Pulmonary artery endothelial cell (primary cell): ENCODE measurements at regions not wholly inside any gene's neighbourhood (a gene's known extent, or its start where the extent isn't known, plus 50 kb on each side); places are given as distances from the start of the nearest gene placed in this dataset.
A peak's percentile ranks its signal among the peaks of the same experiment; 100 is the strongest.
"Not testable (repeated sequence)": the region's sequence is repeated elsewhere in the genome, so short reads cannot be mapped to it uniquely, and the experiment has no call there.

ENCODE experiments used
- DNase-seq: peaks from one replicate; pipeline ENCODE4 v3.0.0-alpha.2; 2011; ENCODE audit warnings: low read depth, low spot score

DNA sequence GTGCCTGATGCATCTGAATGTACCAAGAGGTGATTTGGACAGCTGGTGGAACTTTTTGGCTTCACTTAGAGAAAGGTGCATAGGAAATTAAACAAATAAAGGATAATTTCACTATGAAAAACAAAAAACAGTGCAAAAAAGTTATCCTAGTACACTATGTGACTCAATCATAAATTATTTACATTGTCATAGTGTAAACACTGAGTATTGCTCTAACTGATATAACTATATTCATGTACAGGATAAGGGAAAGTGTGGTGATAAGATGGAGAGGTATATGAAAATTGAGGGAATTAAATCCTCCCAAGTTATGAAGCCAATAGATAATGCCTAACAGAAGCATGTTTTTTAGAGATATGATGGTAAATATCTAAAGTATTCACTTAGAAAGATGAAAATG lies 50.2 kb upstream of the CPNE4 start:
- DNase-seq: no peak

DNA sequence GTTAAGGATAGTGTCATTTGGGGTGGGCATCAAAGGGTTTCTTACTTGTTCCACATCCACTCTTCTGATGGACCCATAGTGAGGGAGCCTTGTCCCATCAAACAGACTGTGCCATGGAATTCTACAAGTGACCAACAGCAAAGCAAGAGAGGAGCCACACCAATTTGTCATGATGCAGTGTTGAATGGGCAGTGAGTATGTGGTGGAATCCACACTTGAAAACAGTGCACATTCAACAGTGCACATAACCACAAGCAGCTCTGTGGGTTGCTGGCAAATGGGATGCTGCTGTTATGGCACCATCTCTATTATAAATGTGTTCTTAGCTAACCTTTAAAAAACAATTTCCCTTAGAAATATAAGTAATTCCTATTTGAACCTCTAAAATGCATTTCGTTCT lies 52.5 kb upstream of the CPNE4 start:
- no peak for DNase-seq

DNA sequence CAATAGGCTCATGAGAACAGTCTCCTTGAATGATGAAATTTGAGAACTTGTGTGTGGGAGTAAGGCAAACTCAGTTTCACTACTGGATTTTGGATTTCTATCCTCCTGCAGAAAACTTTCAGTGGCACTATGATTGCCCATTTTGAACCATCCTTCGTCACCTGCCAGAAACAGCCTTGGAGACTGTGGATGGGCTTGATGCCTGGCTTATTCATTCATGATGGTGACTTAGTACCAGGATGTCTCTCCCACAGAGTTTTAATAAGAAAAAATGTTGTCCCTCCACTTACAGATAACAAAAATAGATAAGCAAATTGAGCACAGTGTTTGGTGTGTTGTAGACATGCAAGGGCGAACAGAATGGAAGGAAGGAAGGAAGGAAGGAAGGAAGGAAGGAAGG lies 53.5 kb upstream of the CPNE4 start:
- no peak for DNase-seq

DNA sequence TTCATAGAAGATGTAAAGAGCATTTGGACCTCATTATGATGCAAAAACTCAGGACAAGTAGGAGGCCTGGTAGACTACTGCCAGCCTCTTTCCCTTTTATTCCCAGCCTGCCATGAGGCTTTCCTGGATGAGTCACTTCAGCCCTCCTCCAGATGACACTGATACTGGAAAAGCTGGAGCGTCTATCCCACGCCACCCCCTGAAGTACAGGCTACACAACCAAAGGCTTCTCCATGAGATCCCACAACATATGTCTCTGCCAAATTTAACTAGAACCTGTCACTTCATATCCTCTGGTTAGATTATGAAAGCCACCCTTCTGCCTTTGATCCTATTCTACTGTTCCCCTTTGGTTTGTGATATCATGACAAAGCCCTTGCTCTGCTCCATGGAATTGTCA lies 56.1 kb upstream of the CPNE4 start:
- no peak for DNase-seq

DNA sequence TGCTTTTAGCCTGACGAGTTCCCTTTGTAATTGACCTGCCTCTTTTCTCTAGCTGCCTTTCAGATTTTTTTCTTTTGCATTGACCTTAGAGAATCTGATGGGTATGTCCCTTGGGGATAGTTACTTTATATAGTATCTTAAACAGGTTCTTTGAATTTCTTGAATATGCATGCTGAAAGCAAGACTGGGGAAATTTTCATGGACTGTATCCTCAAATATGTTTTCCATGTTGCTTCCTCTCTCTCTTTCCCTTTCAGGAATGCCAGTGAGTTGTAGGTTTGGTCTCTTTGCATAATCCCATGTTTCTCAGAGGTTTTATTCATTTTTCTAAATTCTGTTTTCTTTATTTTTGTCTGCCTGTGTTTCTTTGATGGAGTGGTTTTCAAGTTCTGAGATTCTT lies 81.8 kb upstream of the CPNE4 start:
- DNase-seq: no peak

DNA sequence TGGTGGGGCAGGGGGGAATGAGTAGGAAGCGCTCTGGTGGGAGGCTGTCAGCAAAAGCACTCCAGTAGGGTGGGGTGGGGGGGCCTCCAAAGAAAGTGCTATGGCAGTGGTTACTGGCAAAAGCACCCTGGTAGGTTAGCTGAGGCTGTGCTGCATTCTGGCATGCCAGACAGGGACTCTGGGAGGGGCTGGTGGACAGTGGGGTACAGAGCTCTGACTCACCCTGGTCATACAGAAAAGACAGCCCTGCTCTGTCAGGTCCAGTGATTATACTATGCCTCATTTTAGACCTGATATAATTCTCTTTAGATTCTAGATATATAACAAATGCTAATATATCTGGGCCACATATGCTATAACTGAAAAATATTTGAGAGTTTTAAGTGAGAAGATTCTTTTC lies 82.8 kb upstream of the CPNE4 start:
- no peak for DNase-seq

DNA sequence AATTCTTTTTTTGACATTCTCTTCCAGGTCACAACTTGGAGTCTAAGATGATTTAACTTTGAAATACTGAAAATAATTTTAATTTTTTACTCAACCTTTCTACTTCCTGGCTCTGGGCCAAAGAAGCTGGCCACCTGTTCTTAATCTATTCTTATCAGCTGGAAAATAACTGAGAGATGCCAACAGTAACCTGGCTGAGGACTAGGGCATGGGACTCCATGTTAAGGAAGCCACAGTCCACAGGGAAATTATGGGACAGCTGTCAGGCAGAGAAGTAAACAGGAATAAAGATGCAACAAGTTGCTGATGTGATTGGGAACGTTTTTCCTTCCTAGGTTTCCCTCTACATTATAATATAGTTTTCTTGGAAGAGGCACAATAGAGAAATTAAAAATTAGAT lies 84.7 kb upstream of the CPNE4 start:
- no peak for DNase-seq

DNA sequence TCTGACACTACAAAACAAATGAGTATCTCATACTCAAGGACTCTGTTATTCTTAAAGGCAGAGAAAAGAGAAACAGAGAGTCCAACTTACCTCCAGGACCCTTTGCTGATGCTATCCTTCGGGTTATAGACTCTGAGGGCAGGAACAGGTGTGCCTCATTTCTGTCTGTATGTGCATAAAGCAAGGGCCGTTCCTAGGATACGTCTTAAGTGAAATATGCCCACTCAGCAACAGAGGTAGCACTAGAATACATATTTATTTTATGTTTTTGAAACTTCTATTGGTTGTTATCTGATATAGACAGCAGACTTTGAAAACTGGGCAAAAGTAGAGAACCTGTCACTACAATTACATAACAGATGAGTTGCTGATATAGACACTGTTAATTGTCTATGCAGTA lies 89.3 kb upstream of the CPNE4 start:
- no peak for DNase-seq

DNA sequence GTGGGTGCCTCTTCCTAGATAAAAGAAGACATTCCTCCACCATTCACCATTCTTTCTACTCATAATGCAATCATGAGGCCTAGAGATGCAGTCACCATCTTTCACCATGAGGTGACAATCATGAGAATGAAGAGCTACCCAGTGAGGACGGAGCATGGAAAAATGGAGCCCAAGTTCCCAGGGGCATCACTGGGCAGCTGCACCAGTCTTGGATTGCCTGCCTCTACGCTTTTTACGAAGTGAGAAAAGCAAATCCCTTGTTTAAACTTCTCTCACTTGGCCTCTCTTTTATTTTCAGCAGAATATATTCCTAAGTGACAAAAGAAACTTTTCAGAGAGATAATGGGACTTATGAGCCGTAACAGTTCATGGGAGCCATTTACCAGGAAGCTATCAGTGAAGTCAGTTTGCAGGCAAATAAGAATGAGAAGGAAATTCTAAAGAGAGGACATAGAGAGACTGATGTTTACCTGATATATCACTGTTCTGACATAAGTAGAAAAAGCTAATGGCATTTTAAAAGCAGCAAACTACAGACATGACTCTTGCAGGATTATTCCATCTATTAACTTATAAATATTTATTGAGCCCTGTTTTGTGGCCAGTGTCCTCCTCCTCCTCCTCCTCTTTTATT lies 90.0 kb upstream of the CPNE4 start:
- no peak for DNase-seq

DNA sequence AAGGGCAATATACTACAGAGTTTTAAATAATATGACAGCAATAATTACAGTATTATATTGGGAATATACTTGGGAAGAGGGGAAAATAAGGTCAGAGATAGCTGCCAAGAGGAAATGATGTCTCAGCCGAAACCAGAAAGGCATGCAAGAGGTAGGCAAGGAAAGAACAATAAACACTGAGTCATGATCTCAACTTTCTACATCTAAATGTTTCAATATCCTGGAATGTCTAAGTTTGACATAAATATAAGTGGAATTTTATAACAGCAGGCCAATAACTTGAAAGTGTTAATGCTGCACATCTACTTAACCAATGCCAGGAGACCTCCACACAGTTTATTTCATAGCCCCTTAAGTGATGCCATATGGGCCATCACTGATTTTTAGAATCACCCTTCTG lies 99.8 kb upstream of the CPNE4 start:
- peak; percentile 90 for DNase-seq

DNA sequence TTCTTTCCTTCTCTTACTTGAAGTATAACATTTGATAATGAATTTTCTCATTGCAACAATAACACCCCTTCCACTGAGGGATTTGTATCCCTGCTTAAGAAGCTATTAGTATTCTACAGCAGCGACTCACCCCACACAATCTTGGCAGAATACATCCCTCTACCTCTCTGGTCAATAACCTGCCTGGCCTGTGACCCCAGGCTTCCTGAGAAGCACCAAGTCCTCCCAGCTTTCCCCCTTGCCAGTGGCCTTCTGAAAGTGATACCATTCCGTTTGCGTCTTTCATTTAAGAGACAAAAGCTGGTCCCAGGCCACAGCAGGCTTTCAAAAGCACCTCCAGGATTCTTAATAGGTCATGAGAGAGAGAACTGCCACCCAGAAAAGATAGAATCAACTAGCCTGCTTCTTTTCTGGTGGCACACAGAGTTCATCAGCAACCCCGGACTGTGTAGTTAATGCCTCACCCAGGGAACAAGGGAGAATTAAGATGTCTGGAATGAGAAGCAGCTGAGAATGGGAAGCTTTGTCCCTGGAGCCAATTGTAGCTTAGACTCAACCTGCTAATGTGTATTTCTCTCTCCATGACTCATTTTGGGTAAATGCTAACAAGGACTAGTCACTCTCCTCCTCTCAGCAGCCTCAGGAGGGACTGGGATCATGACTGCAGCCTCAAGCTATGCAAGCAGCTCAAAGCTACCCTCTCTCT lies 101.0 kb upstream of the CPNE4 start:
- DNase-seq: peak; percentile 59

DNA sequence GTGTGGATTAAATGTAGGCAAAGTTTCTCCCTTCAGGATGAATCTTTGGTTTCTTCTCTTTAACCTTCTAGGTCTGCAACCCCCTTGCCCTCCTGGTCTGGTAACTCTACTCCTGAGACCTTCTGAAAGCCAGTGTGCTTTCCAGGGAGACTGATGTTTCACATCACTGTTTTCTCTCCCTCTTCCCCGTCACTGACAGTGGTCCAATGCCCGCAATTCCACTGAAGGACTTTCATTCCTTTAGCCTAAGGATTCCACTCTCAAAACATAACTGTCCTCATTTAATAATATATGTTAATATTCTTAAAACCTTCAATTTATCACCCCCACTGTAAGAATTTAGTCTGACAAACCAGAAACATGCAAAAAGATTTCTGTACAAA lies 101.5 kb upstream of the CPNE4 start:
- DNase-seq: no peak

DNA sequence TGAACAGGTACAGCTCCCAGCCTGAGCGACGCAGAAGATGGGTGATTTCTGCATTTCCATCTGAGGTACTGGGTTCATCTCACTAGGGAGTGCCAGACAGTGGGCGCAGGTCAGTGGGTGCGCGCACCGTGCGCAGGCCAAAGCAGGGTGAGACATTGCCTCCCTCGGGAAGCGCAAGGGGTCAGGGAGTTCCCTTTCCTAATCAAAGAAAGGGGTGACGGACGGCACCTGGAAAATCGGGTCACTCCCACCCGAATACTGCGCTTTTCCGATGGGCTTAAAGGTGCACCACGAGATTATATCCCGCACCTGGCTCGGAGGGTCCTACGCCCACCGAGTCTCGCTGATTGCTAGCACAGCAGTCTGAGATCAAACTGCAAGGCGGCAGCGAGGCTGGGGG lies 102.1 kb upstream of the CPNE4 start:
- not testable (repeated sequence) for DNase-seq

DNA sequence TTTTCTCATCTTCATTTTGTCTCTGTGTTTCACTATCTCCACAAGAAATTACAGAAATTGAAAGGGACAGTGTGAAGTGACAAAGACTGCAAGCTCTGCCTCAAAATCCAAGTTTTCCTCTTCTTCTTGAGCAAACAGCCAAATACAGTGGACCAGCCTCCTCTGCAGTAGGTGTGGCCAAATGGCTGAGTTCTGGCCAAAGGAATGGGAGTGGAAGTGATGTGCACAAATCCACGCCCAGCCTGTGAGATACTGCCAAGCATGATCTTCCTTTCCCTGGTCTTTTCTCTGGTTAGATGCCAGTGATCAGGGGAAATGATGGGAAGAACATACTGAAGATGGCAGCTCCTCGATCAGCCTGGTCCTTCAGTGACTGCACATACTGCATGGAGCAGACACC lies 111.0 kb upstream of the CPNE4 start:
- no peak for DNase-seq

DNA sequence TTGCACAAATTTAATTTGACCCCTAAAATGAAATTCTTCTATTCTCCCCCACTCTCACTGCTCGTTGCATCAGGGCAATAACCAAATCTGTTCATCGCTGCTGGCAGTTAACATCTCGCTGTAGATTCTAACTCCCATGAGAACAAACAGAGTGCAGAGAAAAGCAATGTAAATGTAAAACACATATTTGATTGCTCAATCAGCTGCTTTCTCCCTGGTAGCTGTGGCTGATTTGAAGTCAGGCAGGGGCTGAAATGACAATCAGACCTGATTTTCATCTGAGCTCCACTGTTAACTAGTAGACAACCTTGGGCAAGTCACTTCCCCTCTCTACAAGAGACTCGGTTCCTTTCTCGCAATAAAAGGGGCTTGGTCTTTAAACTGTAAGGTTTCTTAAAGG lies 119.8 kb upstream of the CPNE4 start:
- DNase-seq: no peak

DNA sequence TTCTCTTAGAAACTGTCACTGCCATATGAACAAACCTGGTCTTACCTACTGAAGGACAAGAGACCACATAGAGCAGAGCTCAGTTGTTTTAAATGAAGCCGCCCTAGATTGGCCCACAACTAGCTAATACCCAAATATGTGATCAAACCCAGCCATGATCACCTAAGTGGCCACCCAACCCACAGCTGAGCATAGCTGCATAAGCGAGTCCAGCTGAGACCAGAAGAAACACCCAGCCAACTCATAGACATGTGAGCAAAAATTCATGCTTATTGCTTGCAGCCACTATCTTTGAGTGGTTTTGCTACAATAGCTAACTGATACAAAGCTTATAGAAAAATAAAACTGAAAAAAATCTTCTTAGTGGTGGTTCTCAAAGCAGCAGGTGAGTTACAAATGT lies 124.3 kb upstream of the CPNE4 start:
- DNase-seq: no peak

DNA sequence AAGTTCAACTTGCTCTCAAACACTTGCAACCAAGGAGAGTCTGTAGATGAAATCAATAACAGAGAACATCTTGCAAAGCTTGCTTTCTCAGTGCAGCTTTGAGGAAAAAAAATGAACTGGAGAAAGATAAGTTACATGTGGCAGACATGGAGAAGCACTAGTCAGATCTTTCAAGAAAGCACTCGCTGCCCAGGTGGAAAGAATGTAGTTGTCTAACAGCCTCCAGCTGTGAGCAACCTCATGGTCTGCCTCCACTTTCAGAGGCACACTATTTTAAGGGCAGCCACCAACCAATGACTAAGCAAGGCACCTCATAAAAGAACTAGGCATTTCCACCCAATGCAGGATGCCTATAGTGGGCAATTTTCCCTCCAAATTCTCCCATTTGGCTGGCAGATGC lies 125.4 kb upstream of the CPNE4 start:
- DNase-seq: no peak

DNA sequence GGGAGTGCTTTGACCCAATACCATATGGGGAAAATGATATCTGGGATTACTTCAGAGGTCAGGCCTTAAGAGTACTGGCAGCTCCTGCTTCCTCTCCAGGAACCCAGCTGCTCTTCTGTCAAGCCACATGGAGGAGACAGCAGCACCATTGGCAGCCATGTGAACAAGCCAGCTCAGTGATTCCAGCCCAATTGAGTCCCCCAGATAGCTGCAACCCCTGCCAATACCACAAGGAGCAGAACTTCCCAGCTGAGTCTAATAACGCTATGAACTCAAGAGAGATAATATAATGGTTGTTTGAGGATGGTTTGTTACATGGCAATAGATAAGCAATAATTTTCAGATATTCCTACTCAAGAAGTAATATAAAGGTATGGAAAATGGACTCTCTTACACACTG lies 126.8 kb upstream of the CPNE4 start:
- DNase-seq: no peak

DNA sequence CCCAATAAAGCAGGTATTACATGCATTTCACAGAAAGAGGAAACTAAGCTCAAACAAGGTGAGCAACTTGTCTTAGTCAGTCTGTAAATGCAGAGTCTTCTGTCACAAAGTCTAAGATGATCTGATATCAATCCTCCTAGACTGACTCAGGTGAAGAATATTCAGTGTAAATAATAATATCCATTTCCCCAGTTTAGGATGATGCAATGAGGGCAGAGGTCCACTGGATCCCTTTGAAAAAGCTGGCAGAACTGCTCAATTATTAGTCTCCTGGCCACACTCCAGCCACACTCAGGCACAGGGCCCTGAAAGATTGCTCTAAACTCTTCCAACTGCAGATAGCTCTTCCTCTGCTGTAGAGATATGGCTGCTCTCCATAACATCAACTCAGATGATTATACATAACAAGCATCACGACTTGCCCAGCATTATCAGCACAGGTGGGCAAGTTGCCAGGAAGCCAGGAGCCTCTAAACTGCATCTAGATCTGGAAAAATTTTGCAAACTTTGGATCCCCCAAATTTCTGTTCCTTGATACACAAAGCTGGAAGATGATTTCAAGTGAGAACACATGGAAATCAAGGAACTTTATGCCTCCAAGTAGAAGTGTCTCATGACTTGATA lies 129.8 kb upstream of the CPNE4 start:
- DNase-seq: no peak

DNA sequence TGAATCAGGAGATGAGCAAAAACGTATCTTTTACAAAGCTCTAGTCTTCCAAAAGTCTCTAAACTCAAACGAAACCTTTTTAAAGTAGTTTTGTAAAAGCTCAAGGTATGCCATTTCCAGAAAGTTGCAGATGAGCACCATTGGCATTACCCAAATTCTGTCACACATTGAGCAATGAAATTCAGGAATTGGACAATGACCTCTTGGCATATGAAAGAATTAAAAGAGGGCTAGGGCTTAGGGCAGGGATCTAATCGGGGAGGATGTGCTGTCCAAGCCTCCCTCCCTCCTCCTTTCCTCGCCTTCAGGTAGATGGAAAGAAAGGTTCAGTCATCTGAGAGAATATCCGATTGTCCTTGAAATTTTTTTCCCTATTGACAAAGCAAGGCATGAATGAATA lies 133.1 kb upstream of the CPNE4 start:
- DNase-seq: no peak

DNA sequence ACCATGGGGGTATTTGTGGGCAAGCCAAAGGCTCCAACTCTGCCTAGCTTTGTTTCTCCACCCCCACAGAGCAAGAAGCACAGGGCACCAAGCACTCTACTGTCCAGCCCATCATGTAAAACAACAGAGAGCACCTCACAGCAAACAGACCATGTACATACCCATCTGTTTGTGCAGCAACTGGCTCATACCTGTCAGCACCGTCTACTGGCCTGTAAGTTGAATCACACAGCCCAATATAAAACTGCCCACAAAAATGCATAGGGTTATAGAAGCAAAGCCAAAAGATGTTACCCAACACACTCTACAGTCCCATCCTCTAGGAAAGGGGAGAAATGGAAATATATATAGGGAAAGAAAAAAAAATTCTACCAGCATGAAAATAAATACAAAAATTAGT lies 139.7 kb upstream of the CPNE4 start:
- no peak for DNase-seq

DNA sequence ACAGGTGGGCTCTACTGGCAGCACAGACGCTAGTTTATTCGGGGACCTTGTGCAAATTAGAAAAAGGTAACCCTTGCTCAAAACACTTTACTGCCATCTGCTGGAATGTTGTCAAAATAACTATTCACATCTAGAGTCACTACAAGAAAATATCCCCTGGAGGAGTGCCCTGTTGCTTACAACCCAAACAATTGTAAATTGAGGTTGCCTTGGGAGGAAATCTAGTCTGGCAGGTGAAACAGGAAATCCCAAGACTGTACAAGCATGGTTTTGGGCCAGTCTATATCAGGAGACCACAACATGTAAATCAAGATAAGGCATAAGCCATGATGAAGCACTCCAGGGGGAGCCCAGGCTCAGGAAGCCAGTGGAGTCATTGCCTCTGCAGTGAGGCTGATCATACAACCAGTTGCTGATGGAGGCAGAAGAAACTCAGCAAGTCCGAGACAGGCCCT lies 136.8 kb upstream of the ACP3 start:
- peak; percentile 13 for DNase-seq

DNA sequence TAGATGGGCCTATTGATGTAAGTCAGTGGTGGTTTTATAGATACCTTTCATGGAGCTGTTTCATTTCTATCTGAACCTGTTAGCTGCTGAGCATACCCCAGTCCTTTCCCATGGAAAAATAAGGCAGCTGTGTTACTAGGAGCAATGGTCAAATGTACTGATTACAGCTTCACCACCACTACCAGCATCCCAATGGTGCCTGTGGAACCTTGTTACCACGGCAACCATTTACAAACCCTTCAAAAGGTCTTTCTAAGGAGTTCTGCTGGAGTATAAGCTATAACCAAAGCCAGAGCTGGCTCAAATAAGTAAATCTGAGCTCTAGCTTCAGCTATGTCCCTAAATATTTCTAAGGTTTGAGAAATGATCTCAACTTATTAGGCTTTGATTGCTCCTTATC lies 133.4 kb upstream of the ACP3 start:
- DNase-seq: no peak
